GM12873 (cell line): ENCODE measurements at regions not wholly inside any gene's neighbourhood (a gene's known extent, or its start where the extent isn't known, plus 50 kb on each side); places are given as distances from the start of the nearest gene placed in this dataset.

Experiments used
- TF ChIP-seq, protein P1 (sequence below): IDR thresholded peaks from 2 replicates; pipeline ENCODE4 v1.5.1; 2012; ENCODE audit warnings: low read depth, mild to moderate bottlenecking, moderate library complexity, low read length, control low read depth; ENCODE audit not compliant: insufficient read depth; ENCODE audit errors: missing control alignments

DNA sequence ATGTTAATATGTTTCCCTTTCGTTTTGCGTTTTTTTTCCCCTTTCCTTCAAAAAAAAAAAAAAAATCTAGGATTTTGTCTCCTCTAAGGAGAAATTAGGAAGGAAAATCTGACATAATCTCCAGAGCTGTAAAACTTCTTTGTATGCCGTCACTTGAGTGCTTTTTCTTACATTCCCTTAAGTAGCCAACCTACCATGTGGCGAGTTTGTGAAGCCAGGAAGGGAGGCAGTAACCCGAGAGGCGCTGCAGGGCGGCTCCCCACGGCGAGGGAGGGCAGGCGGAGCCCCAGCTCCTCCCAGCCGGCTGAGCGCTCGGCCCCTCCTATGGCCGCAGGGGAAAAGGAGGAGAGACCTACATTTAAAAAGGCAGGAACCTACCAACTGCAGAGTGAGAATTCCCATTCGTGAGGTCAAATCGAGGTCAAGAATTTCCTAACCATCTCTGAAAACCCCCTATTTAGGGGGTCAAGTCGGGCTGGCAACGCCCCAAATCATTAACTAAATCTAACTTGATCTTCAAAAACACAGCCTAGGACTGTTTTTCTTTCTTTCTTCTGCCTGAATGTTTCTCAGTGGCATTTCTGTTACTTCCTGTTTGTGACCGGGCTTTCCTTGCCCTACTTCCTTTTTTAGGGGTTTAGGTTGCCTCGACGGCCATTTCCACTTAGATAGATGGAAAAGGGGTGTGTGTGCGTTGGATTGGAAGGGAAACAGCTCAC, 345.1 kb upstream of the KLF3 start:
- TF ChIP-seq, protein P1, sequence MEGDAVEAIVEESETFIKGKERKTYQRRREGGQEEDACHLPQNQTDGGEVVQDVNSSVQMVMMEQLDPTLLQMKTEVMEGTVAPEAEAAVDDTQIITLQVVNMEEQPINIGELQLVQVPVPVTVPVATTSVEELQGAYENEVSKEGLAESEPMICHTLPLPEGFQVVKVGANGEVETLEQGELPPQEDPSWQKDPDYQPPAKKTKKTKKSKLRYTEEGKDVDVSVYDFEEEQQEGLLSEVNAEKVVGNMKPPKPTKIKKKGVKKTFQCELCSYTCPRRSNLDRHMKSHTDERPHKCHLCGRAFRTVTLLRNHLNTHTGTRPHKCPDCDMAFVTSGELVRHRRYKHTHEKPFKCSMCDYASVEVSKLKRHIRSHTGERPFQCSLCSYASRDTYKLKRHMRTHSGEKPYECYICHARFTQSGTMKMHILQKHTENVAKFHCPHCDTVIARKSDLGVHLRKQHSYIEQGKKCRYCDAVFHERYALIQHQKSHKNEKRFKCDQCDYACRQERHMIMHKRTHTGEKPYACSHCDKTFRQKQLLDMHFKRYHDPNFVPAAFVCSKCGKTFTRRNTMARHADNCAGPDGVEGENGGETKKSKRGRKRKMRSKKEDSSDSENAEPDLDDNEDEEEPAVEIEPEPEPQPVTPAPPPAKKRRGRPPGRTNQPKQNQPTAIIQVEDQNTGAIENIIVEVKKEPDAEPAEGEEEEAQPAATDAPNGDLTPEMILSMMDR = peak; percentile 2

DNA sequence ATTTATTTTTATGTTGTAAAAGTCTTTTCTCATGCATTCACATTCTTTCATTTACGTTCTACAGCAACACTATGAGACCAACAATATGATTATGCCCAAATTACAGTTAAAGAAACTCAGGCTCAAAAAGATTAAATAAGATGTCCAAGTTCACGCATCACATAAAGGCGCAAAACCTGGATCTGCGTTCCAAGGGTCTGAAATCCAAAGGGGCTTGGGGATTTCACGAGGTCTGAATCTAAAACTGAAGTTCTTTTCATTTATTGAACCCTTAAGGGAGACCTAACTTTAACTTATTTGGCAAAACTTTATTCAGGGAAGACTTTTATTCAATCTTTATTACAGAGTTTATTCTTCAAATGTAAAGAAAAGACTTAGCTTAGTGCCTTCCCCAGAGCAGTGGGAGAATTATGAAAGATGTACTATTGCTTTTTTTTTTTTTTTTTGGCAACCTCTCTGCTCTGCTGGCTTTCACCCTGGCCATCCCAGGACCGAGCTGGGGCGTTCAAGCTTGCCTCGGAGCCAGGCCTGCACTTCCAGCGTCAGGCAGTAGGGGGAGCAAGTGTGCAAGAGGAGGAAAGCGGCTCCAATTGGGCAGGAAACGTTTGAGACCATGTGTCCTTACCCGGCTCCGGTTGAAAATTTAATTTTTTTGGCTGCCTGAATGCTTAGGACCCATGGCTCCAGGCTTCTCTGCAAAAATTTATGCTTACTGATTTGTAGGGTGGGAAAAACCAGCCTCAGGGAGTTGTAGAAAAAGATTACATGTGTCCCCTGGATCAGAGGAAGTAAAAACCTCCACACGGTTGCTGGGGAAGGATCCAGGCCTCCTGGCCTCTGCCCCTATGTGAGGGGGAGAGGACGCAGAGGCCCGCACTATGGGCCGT, 344.3 kb upstream of the KLF3 start:
- TF ChIP-seq, protein P1 = peak; percentile 96

DNA sequence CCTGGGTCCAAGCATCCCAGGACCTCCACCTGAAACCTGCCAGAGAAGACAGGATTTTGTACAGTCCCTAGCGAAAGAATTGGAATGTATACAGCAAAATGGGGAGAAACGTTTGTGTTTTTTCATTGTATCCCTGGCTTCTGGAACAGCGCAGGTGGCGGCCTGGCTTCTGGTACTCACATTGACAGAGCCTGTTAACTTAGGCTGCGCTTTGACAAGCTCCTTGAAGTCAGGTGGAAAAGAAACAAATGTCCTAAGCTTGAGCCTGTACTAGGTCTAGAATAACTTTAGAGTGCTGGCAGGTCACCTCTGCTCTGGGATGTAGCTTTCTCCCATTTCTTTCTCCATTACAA, 343.7 kb upstream of the KLF3 start:
- TF ChIP-seq, protein P1 = no peak

DNA sequence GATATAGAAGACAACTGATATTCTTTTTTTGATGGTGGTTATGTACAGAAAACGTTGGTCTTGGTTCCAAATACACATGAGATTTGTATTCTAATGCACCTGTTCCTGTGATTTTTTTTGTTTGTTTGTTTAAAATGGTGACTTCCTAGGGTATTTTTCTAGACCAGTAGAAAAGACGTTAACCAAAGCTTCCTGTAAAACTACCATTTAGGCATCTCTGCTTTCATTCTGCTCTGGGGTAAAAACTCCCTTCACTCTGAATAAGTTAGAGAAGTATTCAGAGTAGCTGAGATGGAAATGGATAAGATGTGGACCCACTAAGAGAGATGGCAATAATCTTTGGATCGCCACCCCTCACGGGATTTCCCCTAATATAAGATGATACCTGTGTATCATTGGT, 343.2 kb upstream of the KLF3 start:
- TF ChIP-seq, protein P1 = no peak

DNA sequence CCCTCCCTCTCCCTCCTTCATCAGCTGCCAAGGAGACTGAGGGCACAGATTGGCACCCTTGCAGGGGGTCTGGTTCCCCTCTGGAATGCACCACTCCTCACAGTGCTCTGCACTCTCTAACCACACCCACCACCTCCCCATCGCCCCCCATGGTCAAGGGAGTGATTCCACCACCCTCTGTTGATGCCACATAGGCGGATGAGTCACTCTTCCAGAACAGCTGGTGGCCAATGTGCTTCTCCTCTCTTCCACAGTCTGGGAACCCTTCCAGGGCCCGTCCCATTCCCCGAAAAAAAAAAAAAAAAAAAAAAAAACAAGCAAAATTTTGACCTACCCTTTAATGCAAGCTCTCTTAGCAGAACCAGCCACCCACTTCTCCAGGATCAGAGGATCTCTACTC, 341.3 kb upstream of the KLF3 start:
- TF ChIP-seq, protein P1 = no peak

DNA sequence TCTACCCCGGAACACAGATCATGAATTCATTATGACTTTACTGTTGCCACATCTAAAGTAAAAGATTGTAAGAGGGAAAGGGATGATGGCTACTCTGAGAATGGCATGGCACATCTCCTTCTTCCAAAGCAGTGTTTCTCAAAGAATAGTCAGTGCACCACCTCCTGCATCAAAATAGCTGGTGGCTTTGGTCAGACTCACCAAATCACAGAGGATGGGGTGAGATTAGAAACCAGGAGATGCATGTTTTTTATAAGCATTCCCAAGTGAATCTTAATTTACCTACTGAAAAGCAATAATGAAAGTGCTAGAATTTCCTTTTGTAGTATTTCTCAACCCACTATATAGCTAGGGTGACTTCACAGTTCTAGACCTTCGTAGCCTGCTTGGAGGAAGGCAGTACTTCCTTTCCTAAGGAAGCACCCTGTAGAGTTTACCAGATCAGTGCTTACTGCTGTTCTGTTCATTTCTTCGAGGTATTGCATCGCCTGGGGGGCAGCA, 340.8 kb upstream of the KLF3 start:
- TF ChIP-seq, protein P1 = no peak
